ENCODE measurements at regions not wholly inside any gene's neighbourhood (a gene's known extent, or its start where the extent isn't known, plus 50 kb on each side); places are given as distances from the start of the nearest gene placed in this dataset.

- DNase-seq (ENCODE audit: low read depth in 3 of 3), result no peak
These were observed 252.4 kb upstream of the SLIT2 start for GRCh38 chr4:19999276-19999675.

DNA sequence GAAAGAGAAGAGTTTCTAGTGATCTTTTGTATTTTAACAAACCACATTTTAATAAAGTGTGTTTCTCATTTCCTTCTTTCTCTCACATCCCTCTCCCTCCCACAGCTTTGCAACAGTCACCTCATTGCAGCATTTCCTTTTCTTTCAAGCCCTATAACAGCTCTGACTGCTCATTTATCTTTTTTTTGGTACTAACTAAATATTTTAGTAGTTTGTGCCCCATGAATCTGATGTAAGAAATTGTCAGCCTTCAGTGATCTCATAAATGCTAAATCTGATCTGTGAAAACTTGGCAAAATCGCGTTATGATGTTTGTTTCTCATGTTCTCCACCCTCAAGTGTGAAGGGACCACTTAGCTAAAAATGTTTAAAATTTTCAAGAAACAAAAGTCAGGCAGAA lies 258.5 kb upstream of the SLIT2 start:
- no peak for DNase-seq (ENCODE audit: low read depth in 3 of 3)

GRCh38 chr4:19992471-19993093 lies 259.1 kb upstream of the SLIT2 start:
- DNase-seq (ENCODE audit: low read depth in 3 of 3), result no peak

DNA sequence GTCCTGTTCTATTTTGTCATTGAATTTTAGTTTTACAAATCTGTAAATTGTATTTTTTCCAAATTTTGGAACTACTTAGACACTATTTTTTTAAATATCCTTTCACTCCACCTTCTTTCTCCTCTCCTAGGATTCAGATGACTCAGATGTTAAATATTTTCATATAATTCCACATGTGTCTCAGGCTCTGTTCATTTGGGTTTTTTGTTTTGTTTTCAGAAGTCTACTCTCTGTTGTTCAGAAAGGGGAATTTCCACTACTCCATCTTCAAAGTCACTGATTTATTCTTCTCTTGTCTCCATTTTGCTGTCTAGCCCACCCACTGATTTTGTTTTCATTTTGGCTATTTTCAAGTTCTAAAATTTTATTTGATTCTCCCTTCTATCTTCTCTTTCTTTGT lies 264.0 kb upstream of the SLIT2 start:
- no peak for DNase-seq (ENCODE audit: low read depth in 3 of 3)

- DNase-seq (ENCODE audit: low read depth in 3 of 3), result no peak
These were observed 268.6 kb upstream of the SLIT2 start for GRCh38 chr4:19983072-19983471.

DNA sequence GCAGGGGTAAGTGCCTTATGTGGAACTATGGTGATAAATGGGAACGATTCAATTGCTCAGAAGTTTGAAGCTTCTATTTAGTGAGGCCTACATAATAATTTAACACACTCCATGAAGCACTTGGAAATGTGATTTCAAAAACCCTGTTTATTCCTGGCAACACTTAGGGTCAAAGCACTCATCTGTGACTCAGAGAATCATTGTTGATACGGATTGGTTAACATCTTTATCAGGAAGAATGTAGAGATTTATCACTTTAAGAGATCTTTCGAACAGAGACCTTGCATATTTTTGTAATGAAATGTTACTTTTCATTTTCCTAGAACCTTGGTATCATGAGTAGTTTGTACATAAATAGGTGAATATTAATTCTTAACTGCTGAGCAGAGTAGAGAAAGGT lies 269.1 kb upstream of the SLIT2 start:
- no peak for DNase-seq (ENCODE audit: low read depth in 3 of 3)

DNA sequence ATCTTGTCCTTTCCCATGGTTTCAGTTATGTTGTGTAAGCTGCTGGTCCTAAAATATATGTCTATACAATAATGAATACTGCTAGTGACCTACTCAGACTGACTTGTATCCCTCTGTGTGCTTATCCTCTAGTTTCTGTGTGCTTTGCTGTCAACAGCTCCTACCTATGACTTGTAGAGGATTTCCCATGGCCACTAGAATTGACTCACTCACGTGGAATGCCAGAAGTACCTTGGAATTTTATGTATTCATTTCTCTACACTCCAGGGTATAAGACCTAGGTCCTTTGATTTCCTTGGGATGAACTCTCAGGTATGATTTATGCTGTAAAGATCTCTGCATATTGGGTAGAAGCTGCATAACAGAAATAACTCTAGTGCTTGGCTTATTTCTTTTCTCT lies 279.9 kb upstream of the SLIT2 start:
- no peak for DNase-seq (ENCODE audit: low read depth in 3 of 3)

DNA sequence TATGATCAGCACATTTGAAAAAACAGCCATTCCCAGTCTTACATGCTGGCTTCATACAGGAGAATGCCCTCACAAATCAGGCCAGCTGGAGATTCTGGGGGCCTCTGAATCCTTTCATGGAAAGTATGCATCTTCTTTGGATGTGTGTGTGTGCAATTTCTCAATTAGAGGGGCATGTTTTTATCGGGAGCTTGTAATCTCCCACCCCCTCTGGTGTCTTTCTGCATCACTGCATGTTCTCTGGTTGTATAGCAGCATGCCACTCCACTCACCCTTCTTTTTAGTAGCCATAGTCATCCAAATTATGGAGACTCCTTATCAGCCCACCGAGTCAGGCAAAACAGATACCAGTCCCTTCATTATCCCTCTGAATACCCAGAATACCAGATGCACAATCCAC lies 282.2 kb upstream of the SLIT2 start:
- no peak for DNase-seq (ENCODE audit: low read depth in 3 of 3)

DNA sequence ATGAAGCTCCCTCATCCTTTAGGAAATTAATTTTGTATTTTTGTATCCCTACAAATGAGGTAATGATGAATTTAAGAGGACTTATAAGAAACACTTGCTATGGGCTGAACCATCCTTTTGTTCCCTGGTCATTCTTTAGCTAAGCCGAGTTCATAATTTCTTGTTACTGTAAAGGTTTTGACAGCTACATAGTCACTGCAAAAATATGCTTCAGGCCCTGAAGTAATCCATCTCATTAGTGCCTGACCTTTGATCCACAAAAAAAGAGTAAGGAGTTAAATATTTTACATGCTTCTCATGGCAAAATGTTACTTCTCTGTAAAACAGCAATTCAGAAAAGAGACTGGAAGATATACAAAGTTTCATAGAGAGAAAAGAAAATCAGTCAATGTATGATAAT lies 290.6 kb upstream of the SLIT2 start:
- no peak for DNase-seq (ENCODE audit: low read depth in 3 of 3)

GRCh38 chr4:19958848-19959247 lies 292.9 kb upstream of the SLIT2 start:
- DNase-seq (ENCODE audit: low read depth in 3 of 3), result no peak

- DNase-seq (ENCODE audit: low read depth in 3 of 3), result no peak
These were observed 304.4 kb upstream of the SLIT2 start for GRCh38 chr4:19947349-19947748.

DNA sequence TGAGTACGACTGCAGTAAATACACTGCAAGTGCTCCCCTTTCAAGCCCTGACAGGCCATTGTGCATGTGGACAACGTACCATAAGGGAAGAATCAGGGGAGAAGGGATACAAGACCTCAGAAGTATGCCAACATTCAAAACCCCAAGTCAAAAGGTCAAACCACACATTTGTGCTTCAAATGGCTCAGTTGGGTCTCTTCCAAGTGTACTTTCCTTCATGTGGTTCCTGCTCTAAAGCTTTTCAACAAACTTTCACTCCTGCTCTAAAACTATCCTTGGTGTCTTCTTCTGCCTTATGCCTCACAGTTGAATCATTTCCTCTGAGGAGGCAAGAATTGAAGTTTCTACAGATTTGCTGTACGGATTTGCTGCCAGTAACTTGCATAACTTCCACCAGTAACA lies 305.7 kb upstream of the SLIT2 start:
- DNase-seq (ENCODE audit: low read depth in 3 of 3), result no peak

DNA sequence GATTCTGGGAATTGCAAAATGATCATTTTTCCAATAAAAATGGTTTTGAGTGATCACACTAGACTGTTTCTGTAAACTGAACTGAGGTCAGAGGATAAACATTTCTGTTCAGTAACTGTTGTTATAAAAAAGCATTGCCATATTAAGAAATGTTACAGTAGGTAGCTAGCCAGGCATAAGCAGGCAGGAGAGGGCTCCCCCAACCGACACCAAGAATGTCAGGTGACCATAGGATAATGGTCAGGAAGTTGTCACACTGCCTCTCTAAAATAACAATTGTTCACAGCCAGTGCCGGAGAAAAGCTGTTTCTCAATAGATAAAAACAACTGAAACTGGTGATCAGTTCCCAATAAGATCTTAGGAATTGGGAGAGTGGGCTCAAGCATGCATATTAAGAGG lies 306.2 kb upstream of the SLIT2 start:
- DNase-seq (ENCODE audit: low read depth in 3 of 3), result no peak

GRCh38 chr4:19944806-19945205 lies 306.9 kb upstream of the SLIT2 start:
- no peak for DNase-seq (ENCODE audit: low read depth in 3 of 3)

GRCh38 chr4:19944251-19944650 lies 307.5 kb upstream of the SLIT2 start:
- DNase-seq (ENCODE audit: low read depth in 3 of 3), result no peak

- no peak for DNase-seq (ENCODE audit: low read depth in 3 of 3)
These were observed 310.3 kb upstream of the SLIT2 start for GRCh38 chr4:19941434-19941833.

DNA sequence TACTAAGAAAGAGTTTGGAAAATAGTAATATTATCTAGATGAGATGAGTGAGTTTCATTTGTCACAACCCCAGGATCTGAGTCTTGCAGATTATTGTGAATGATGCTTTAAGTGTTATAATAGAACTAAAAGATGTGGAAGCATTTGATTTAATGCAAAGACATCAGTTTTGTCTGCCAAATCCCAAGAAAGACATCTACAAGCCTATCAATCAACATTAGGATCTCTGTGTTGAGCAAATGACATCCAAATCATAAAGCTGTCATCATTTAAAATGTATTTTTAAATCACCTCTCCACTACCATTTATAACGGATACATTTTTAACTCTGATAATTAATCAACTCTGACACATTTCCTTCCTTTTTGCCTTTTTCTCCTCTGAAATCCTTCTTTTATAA lies 310.8 kb upstream of the SLIT2 start:
- no peak for DNase-seq (ENCODE audit: low read depth in 3 of 3)

DNA sequence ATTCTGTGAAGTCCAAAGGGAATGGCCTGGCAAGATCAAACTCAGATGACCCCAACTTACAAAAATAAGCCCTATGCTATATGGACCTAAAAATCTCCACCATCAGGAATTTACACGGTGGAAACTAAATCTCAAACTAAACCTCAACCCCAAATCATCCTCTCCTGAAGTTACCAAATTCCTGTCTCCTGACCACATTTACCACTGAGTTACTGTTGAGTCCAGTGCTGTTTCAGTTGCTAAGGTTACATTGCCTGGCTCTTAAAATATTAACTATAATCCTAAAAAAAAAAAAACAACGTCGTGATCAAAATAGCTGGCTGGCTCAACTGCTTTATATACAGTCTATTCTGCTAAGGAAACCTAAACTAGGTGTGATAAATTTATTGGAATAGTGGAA lies 315.2 kb upstream of the SLIT2 start:
- no peak for DNase-seq (ENCODE audit: low read depth in 3 of 3)

DNA sequence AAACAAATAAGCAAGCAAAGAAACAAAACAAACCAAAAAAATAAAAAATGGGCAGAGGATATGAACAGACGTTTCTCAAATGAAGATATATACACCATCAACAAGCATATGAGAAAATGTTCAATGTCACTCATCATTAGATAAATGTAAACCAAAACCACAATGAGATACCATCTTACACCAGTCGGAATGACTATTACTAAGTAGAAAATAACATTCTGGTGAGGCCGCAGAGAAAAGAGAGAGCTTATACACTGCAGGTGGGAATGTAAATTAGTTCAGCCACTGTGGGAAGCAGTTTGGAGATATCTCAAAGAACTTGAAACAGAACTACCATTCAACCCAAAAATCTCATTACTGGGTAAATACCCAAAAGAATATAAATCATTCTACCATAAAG lies 321.0 kb upstream of the SLIT2 start:
- no peak for DNase-seq (ENCODE audit: low read depth in 3 of 3)

DNA sequence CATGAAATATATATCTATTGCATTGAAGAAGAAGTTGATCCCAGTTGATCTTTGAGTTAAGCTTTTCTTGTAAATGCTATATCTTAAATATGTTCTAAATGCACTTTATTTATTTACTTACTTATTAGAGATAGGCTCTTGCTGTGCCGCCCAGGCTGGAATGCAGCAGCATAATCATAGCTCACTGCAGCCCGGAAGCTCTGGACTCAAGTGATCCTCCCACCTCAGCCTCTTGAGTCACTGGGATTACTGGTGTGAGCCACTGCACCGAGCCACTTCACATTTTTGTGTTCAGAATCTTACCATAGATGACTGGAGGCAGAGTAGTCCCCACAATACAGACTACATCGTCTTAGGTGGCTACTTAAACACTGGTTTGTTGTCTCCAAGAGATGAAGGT lies 324.3 kb upstream of the SLIT2 start:
- no peak for DNase-seq (ENCODE audit: low read depth in 3 of 3)

DNA sequence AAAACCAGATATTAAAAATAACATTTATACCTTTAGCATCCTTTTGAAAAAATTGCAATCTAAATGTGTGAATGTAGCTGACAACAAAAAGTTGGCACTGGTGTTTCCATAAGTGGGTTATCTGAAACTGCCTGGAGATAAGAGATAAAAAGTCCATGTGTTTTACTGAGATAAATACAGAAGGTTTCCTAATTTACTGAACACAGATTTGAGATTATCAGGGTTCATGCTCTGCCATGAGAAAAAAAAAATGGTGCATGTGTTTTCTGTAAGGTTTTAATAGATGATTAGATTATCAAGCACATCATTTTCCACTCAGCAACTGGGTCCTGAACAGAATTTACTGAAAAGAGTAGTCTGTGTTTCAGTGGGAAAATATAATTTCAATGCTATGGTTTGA lies 326.2 kb upstream of the SLIT2 start:
- DNase-seq (ENCODE audit: low read depth in 3 of 3), result no peak

DNA sequence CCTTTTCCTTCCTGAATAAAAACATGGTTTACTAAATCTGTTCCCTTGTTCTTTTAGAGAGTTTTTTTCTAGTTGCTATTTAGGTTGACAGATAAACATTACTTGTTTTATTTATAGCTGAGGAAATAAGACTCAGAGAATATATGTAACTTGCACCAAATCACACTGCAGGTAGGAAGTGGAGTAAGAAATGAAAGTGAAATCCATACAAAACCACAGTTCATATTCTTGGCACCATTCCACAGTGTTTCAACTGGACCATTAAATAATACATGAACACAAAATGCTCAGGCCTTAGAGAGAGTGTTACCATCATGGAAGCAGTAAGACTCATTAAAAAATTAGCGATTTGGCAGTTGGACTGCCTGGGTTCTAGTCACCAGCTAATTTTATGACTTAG lies 326.9 kb upstream of the SLIT2 start:
- no peak for DNase-seq (ENCODE audit: low read depth in 3 of 3)

- no peak for DNase-seq (ENCODE audit: low read depth in 3 of 3)
These were observed 336.4 kb upstream of the SLIT2 start for GRCh38 chr4:19915276-19915675.

DNA sequence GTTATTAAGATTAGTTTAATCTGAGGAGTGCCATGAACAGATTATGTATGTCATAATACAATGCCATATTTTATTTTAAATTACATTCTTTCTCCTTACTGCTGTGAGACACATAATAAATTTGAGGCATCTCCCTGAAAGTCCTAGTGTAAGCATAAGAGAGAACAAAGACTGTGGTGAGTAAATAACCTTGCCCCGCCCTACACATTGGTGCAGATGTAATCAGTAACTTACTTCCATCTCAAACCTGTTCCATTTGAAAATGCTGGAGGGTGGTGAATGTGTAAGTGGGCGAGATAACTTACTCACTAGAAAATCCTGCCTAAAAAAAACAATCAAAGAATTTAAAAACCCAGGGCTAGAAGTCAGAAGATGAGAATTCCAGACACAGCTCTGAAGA lies 338.1 kb upstream of the SLIT2 start:
- no peak for DNase-seq (ENCODE audit: low read depth in 3 of 3)

Data from stimulated activated CD4-positive, alpha-beta T cell treated with anti-CD3 and anti-CD28 coated beads, TNF-alpha, amount 100 ng/mL, for 4 hours (primary cell).